ENCODE measurements at regions not wholly inside any gene's neighbourhood (a gene's known extent, or its start where the extent isn't known, plus 50 kb on each side); places are given as distances from the start of the nearest gene placed in this dataset. TPM values are rescaled to one million over a fixed set of nuclear protein-coding genes. Genes with fewer than 3 reads are reported as not detected.

GRCh38 chr11:28384418-28384817, 276.2 kb downstream of the METTL15 start:
- Histone ChIP-seq H3K4me3 (ENCODE audit: control extremely low read depth in 1 of 5, extremely low read depth in 1 of 5, insufficient read depth in 1 of 5, low read depth in 2 of 5, low read length in 4 of 5) (no peak overlapping the region), H3K79me2 (ENCODE audit: control insufficient read depth, insufficient read depth, low read length) (no peaks in the 10 kb centered on the region), H3K27ac (ENCODE audit: low read length in 2 of 2) (no peak overlapping the region), H2AFZ (ENCODE audit: insufficient read depth, low read depth, low read length, poor library complexity, severe bottlenecking) (no peak overlapping the region), H3K27me3 (replicated peaks in 1 of 4; ENCODE audit: control extremely low read depth in 1 of 4, control insufficient read depth in 3 of 4, insufficient read depth in 4 of 4, low read length in 3 of 4) (no peaks in the 10 kb centered on the region), H3K4me2 (replicated peaks; ENCODE audit: low read depth, low read length, poor library complexity, severe bottlenecking) (no peak overlapping the region), H3K9ac (ENCODE audit: low read length) (no peak overlapping the region), H3K9me3 (ENCODE audit: control extremely low read depth in 1 of 3, control insufficient read depth in 2 of 3, insufficient read depth in 1 of 3, low read length in 2 of 3) (peaks cover 0 to 3% (median 0%) of the 10 kb centered on the region in 3 donors), H3K4me1 (ENCODE audit: control insufficient read depth in 2 of 2, insufficient read depth in 2 of 2, low read length in 2 of 2) (no peaks in the 10 kb centered on the region), H4K20me1 (ENCODE audit: control insufficient read depth, insufficient read depth, low read length, poor library complexity, severe bottlenecking) (no peaks in the 10 kb centered on the region), H3K36me3 (replicated peaks in 1 of 2; ENCODE audit: control extremely low read depth in 1 of 2, control insufficient read depth in 1 of 2, extremely low read depth in 1 of 2, insufficient read depth in 2 of 2, low read length in 1 of 2) (no peaks in the 10 kb centered on the region)
- no CpG with 5 or more reads among the region's 4 CpGs for WGBS (ENCODE audit: insufficient coverage)
- ChIA-PET CTCF (no interaction called here), POLR2A (no interaction called here)
- intact Hi-C loops (cut with micrococcal nuclease) = no loop called here
- Mint-ChIP-seq H3K27ac (no peak overlapping the region), H3K9me3 (ENCODE audit: insufficient read depth) (peaks cover 12% of the 10 kb centered on the region), H3K4me3 (no peak overlapping the region), H3K4me1 (no peaks in the 10 kb centered on the region), H3K27me3 (no peaks in the 10 kb centered on the region)
- no peak for ATAC-seq (ENCODE audit: low read depth)
- no peak for DNase-seq
- TF ChIP-seq EZH2 (IDR thresholded peaks at IDR 0.05; ENCODE audit: borderline replicate concordance, insufficient read depth, low read depth, low read length, poor library complexity, severe bottlenecking) = no peak
- TF ChIP-seq CTCF (IDR thresholded peaks at IDR 0.05) = no peak

- H3K9me3 Mint-ChIP-seq (ENCODE audit: insufficient read depth) = peaks cover 12% of the 10 kb centered on the region
- H3K4me3 Mint-ChIP-seq = no peak overlapping the region
- no peaks in the 10 kb centered on the region for H3K4me1 Mint-ChIP-seq
- no peak for DNase-seq
- no CpG with 5 or more reads among the region's 1 CpG for WGBS (ENCODE audit: insufficient coverage)
- no peaks in the 10 kb centered on the region for H3K36me3 ChIP-seq (replicated peaks in 1 of 2; ENCODE audit: control extremely low read depth in 1 of 2, control insufficient read depth in 1 of 2, extremely low read depth in 1 of 2, insufficient read depth in 2 of 2, low read length in 1 of 2)
- TF ChIP-seq CTCF (IDR thresholded peaks at IDR 0.05) (no peak), EZH2 (IDR thresholded peaks at IDR 0.05; ENCODE audit: borderline replicate concordance, insufficient read depth, low read depth, low read length, poor library complexity, severe bottlenecking) (no peak)
- no peaks in the 10 kb centered on the region for H3K27me3 Mint-ChIP-seq
- H2AFZ ChIP-seq (ENCODE audit: insufficient read depth, low read depth, low read length, poor library complexity, severe bottlenecking) = no peak overlapping the region
- no peaks in the 10 kb centered on the region for H3K4me1 ChIP-seq (ENCODE audit: control insufficient read depth in 2 of 2, insufficient read depth in 2 of 2, low read length in 2 of 2)
- no peak for ATAC-seq (ENCODE audit: low read depth)
- H3K27me3 ChIP-seq (replicated peaks in 1 of 4; ENCODE audit: control extremely low read depth in 1 of 4, control insufficient read depth in 3 of 4, insufficient read depth in 4 of 4, low read length in 3 of 4) = no peaks in the 10 kb centered on the region
- POLR2A ChIA-PET = no interaction called here
- H3K79me2 ChIP-seq (ENCODE audit: control insufficient read depth, insufficient read depth, low read length) = no peaks in the 10 kb centered on the region
- no peaks in the 10 kb centered on the region for H4K20me1 ChIP-seq (ENCODE audit: control insufficient read depth, insufficient read depth, low read length, poor library complexity, severe bottlenecking)
- H3K9ac ChIP-seq (ENCODE audit: low read length) = no peak overlapping the region
- CTCF ChIA-PET = no interaction called here
- H3K4me3 ChIP-seq (ENCODE audit: control extremely low read depth in 1 of 5, extremely low read depth in 1 of 5, insufficient read depth in 1 of 5, low read depth in 2 of 5, low read length in 4 of 5) = no peak overlapping the region
- no peak overlapping the region for H3K4me2 ChIP-seq (replicated peaks; ENCODE audit: low read depth, low read length, poor library complexity, severe bottlenecking)
- no peak overlapping the region for H3K27ac Mint-ChIP-seq
- H3K27ac ChIP-seq (ENCODE audit: low read length in 2 of 2) = no peak overlapping the region
- peaks cover 0 to 3% (median 0%) of the 10 kb centered on the region in 3 donors for H3K9me3 ChIP-seq (ENCODE audit: control extremely low read depth in 1 of 3, control insufficient read depth in 2 of 3, insufficient read depth in 1 of 3, low read length in 2 of 3)
- intact Hi-C loops (cut with micrococcal nuclease) = no loop called here
Observed at GRCh38 chr11:28383456-28383855, 275.3 kb downstream of the METTL15 start.

Small RNAs in the stretch of these regions (small RNA-seq; reads per million reads assigned to genes)
- gene MIR8068 (ENCODE audit: insufficient read length, low read depth, low replicate concordance) (not detected), gene RN7SL240P (ENCODE audit: insufficient read length, low read depth, low replicate concordance) (not detected)

All from B cell (primary cell).